K562 (cell line): ENCODE measurements at regions not wholly inside any gene's neighbourhood (a gene's known extent, or its start where the extent isn't known, plus 50 kb on each side); places are given as distances from the start of the nearest gene placed in this dataset.

ENCODE experiments used
- ATAC-seq: fragments of 200-7000 bp; cut with Tn5 transposase; 3 replicates; pipeline ENCODE4 v1.9.1; 2020; ENCODE audit warnings: moderate library complexity
- BruUV-seq: library from RNA; stranded (reverse); fragments of 400-500 nt; replicated peaks from 2 replicates; lab custom pipeline; 2021; lab: Mats Ljungman, UMichigan
- CTCF ChIA-PET: fragments of 300-600 bp; formaldehyde crosslinking; extraction: SDS; loops from one replicate; lab custom pipeline; 2021; ENCODE audit warnings: low intra/inter-chr PET ratio; lab: Yijun Ruan, JAX
- POLR2A ChIA-PET: fragments of 300-600, 350-650 bp; sonication (Branson Sonifier 250); formaldehyde crosslinking; extraction: SDS; loops from one replicate; lab custom pipeline; 2021; ENCODE audit warnings: antibody characterized with exemption, inconsistent platforms; lab: Yijun Ruan, JAX
- DNase-seq, 4 experiments: peaks; one replicate each; pipeline versions ENCODE4 v3.0.0 to v3.0.0-alpha.2; 2011 to 2018; ENCODE audit warnings: low spot score in 3 of 4, mixed read lengths in 3 of 4; ENCODE audit errors: extremely low read depth in 1 of 4
- FAIRE-seq: peaks from 2 replicates; lab custom pipeline; 2011; peaks lifted over from hg19 to GRCh38; lab: Jason Lieb, UNC
- H2AFZ ChIP-seq: 2 replicates; pipeline ENCODE4 v1.6.0; 2011; ENCODE audit warnings: low read depth, low read length, control low read depth, inconsistent platforms
- H3K27ac ChIP-seq: fragments of 200-600 bp; 3 replicates; pipeline ENCODE4 v1.8.0; 2011; ENCODE audit warnings: low read depth, mild to moderate bottlenecking, control low read depth, inconsistent platforms, low read length, moderate library complexity, mixed read lengths; ENCODE audit errors: extremely low read depth
- H3K27me3 ChIP-seq, 2 experiments: fragments of 300-600 bp in 1 of 2; 2 replicates in 1 of 2; 3 replicates in 1 of 2; pipeline versions ENCODE4 v1.6.0 to v1.8.0; 2011; ENCODE audit warnings: inconsistent platforms in 2 of 2, low read length in 2 of 2, mild to moderate bottlenecking in 1 of 2, mixed read lengths in 1 of 2, moderate library complexity in 1 of 2; ENCODE audit not compliant: control insufficient read depth in 2 of 2, insufficient read depth in 2 of 2
- H3K36me3 ChIP-seq: fragments of 300-600 bp; 3 replicates; pipeline ENCODE4 v1.8.0; 2011; ENCODE audit warnings: mild to moderate bottlenecking, low read length, inconsistent platforms; ENCODE audit not compliant: control insufficient read depth, insufficient read depth
- H3K4me1 ChIP-seq, 2 experiments: fragments of 200-600 bp in 1 of 2; replicated peaks in 1 of 2; 2 replicates in 1 of 2; 3 replicates in 1 of 2; pipeline versions ENCODE4 v1.5.1 to v1.8.0; 2011; ENCODE audit warnings: inconsistent platforms in 2 of 2, low read length in 2 of 2, mild to moderate bottlenecking in 1 of 2, mixed read lengths in 1 of 2, moderate library complexity in 1 of 2; ENCODE audit not compliant: control insufficient read depth in 2 of 2, insufficient read depth in 2 of 2
- H3K4me2 ChIP-seq: 2 replicates; pipeline ENCODE4 v1.6.1; 2011; ENCODE audit warnings: low read length, control low read depth, inconsistent platforms, mixed read lengths; ENCODE audit not compliant: insufficient read depth
- H3K4me3 ChIP-seq: fragments of 200-600 bp; sonication (generic), shearing (Covaris generic); 2 replicates; pipeline ENCODE4 v1.5.1; 2016; ENCODE audit warnings: control low read depth, inconsistent platforms
- H3K79me2 ChIP-seq: fragments of 200-600 bp; 3 replicates; pipeline ENCODE4 v1.8.0; 2011; ENCODE audit warnings: low read length, inconsistent platforms; ENCODE audit not compliant: control insufficient read depth, insufficient read depth
- H3K9ac ChIP-seq, 2 experiments: 2 replicates each; pipeline versions ENCODE4 v1.6.0 to v1.6.1; 2011; ENCODE audit warnings: low read depth in 2 of 2, low read length in 2 of 2, control low read depth in 1 of 2, inconsistent platforms in 1 of 2, mild to moderate bottlenecking in 1 of 2, mixed read lengths in 1 of 2; ENCODE audit not compliant: insufficient read depth in 1 of 2
- H3K9me1 ChIP-seq: one replicate; pipeline ENCODE4 v1.6.0; 2011; ENCODE audit warnings: inconsistent platforms, mild to moderate bottlenecking, low read length, moderate library complexity; ENCODE audit not compliant: control insufficient read depth, insufficient read depth
- H3K9me3 ChIP-seq: replicated peaks from 2 replicates; pipeline ENCODE4 v1.5.1; 2011; ENCODE audit warnings: low read depth, low read length, inconsistent platforms; ENCODE audit not compliant: control insufficient read depth, insufficient read depth
- H4K20me1 ChIP-seq: replicated peaks from 2 replicates; pipeline ENCODE4 v1.6.1; 2011; ENCODE audit warnings: low read length, inconsistent platforms, mixed read lengths; ENCODE audit not compliant: control insufficient read depth, insufficient read depth
- HOXB6 ChIP-seq: fragments of 250-450 bp; sonication (Bioruptor Pico); IDR thresholded peaks from 2 replicates; pipeline ENCODE4 v1.5.1; 2022; ENCODE audit warnings: mild to moderate bottlenecking, borderline replicate concordance
- KAT2B ChIP-seq: IDR thresholded peaks from one replicate; pipeline ENCODE4 v1.6.1; 2012; ENCODE audit warnings: low read depth, mild to moderate bottlenecking, control low read depth, inconsistent platforms, low read length, moderate library complexity
- MTA1 ChIP-seq: fragments of 450-650 bp; IDR thresholded peaks from 2 replicates; pipeline ENCODE4 v1.6.1; 2017; ENCODE audit warnings: borderline replicate concordance
- MYC ChIP-seq, 2 experiments: fragments of 250-450 bp in 1 of 2; sonication (Bioruptor Pico) in 1 of 2; IDR thresholded peaks; 2 replicates each; pipeline versions ENCODE4 v1.5.1 to v1.6.1; 2012 to 2021; ENCODE audit warnings: low read depth in 2 of 2, borderline replicate concordance in 1 of 2, improper control_type of control experiment in 1 of 2, low read length in 1 of 2, mild to moderate bottlenecking in 1 of 2, moderate library complexity in 1 of 2
- MYNN ChIP-seq, 2 experiments: sonication (generic); formaldehyde crosslinking in 1 of 2; IDR thresholded peaks; 2 replicates each; pipeline versions ENCODE4 v1.5.0 to v1.6.1; 2016 to 2020; ENCODE audit warnings: antibody characterized with exemption in 1 of 2, missing genetic modification reagents in 1 of 2
- NR0B1 ChIP-seq: fragments of 450-650 bp; IDR thresholded peaks from one replicate; pipeline ENCODE4 v1.6.1; 2018; ENCODE audit warnings: mild to moderate bottlenecking, moderate library complexity; ENCODE audit not compliant: partially characterized antibody
- RBM39 ChIP-seq: fragments of 200-400 bp; formaldehyde crosslinking; optimal IDR thresholded peaks from 2 replicates; pipeline ENCODE3; 2018; ENCODE audit warnings: low read depth, low read length
- TAF15 ChIP-seq: fragments of 200-400 bp; formaldehyde crosslinking; IDR thresholded peaks from 2 replicates; pipeline ENCODE4 v1.6.1; 2017; ENCODE audit warnings: mild to moderate bottlenecking, low read depth, low read length, moderate library complexity
- THRAP3 ChIP-seq: fragments of 450-650 bp; IDR thresholded peaks from 2 replicates; pipeline ENCODE4 v1.6.1; 2016; ENCODE audit warnings: mild to moderate bottlenecking, inconsistent platforms, borderline replicate concordance
- ZNF717 ChIP-seq: fragments of 250-450 bp; sonication (Bioruptor Pico); IDR thresholded peaks from 2 replicates; pipeline ENCODE4 v1.5.0; 2021
- WGBS: fragments of 100-300 bp; shearing (Covaris generic); methylation state at CpG from one replicate; pipeline ENCODE4 v1.1.6; 2016; ENCODE audit warnings: low coverage, mixed read lengths; ENCODE audit not compliant: insufficient coverage; ENCODE audit errors: missing lambda C conversion rate; 5-methylcytosine and 5-hydroxymethylcytosine counted together
- in situ Hi-C: fragments of 300-500 bp; cut with MboI; formaldehyde crosslinking; loops from 4 replicates; pipeline ENCODE4 v1.15.0; 2018; ENCODE audit warnings: inconsistent platforms, mixed read lengths
- intact Hi-C: fragments of 100-400 bp; cut with micrococcal nuclease; formaldehyde crosslinking; loops from 2 replicates; pipeline ENCODE4 v1.14.2; 2022
- TF ChIP-seq, protein P1 (sequence below): fragments of 450-650 bp; formaldehyde crosslinking; IDR thresholded peaks from 2 replicates; pipeline ENCODE4 v1.4.0; 2020; ENCODE audit warnings: mild to moderate bottlenecking, moderate library complexity
- TF ChIP-seq, protein P2 (sequence below): fragments of 200-800 bp; sonication (Bioruptor generic); IDR thresholded peaks from 2 replicates; pipeline ENCODE4 v1.6.1; 2017; ENCODE audit warnings: missing genetic modification characterization, missing compliant biosample characterization
- TF ChIP-seq, protein P3 (sequence below): fragments of 450-650 bp; IDR thresholded peaks from 2 replicates; pipeline ENCODE4 v1.6.1; 2014; ENCODE audit warnings: low read depth, mild to moderate bottlenecking, moderate library complexity, borderline replicate concordance
- TF ChIP-seq, protein P4 (sequence below): sonication (generic); formaldehyde crosslinking; IDR thresholded peaks from 2 replicates; pipeline ENCODE4 v1.8.0; 2022; ENCODE audit warnings: mild to moderate bottlenecking, missing genetic modification reagents

- TF ChIP-seq MTA1 (no peak), HOXB6 (CRISPR knock-in tag) (no peak), TAF15 (no peak)
- TF ChIP-seq, protein P1, sequence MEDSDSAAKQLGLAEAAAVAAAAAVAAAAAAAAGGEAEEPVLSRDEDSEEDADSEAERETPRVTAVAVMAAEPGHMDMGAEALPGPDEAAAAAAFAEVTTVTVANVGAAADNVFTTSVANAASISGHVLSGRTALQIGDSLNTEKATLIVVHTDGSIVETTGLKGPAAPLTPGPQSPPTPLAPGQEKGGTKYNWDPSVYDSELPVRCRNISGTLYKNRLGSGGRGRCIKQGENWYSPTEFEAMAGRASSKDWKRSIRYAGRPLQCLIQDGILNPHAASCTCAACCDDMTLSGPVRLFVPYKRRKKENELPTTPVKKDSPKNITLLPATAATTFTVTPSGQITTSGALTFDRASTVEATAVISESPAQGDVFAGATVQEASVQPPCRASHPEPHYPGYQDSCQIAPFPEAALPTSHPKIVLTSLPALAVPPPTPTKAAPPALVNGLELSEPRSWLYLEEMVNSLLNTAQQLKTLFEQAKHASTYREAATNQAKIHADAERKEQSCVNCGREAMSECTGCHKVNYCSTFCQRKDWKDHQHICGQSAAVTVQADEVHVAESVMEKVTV = no peak
Observed at GRCh38 chr10:90451283-90451682, 406.6 kb downstream of the HTR7 start (continued).

DNA sequence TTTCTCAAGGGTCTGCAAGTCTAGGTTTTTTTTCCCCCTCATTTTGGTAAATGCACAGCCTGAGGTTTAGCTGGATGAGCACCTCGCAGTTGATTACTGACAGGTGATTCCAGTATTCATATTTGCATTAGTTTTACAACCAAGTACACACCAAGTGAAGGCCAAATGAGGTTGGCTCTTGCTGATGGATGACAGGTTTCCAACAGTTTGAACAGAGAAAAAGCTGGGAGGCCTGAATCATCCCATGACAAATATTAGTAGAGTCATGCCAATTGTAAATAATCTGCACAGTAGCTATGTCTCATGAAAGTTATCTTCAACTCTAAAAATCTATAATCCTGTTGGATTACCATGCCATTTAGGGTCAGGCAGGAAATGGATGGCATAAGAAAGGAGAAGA lies 399.8 kb downstream of the HTR7 start:
- H3K9ac ChIP-seq = no peak overlapping the region
- no peak for DNase-seq
- intact Hi-C loops = no loop called here
- H3K36me3 ChIP-seq = no peaks in the 10 kb centered on the region
- no peaks in the 10 kb centered on the region for H3K9me1 ChIP-seq
- H4K20me1 ChIP-seq = no peaks in the 10 kb centered on the region
- H3K27me3 ChIP-seq = no peaks in the 10 kb centered on the region
- no peaks in the 10 kb centered on the region for H3K79me2 ChIP-seq
- no peak for FAIRE-seq
- ChIA-PET POLR2A (no interaction called here), CTCF (no interaction called here)
- H3K4me3 ChIP-seq = no peak overlapping the region
- no peak overlapping the region for H2AFZ ChIP-seq
- in situ Hi-C loops = no loop called here
- 0% methylated on average over 1 of the region's 1 CpG for WGBS
- H3K9me3 ChIP-seq = no peaks in the 10 kb centered on the region
- H3K4me2 ChIP-seq = no peak overlapping the region
- no peaks in the 10 kb centered on the region for H3K4me1 ChIP-seq
- no peak overlapping the region for H3K27ac ChIP-seq
- no TSS peak for BruUV-seq
- ATAC-seq = no peak
- TF ChIP-seq RBM39 (no peak), THRAP3 (no peak), NR0B1 (no peak), MYNN (IDR thresholded peaks at IDR 0.05) (no peak), MYNN (CRISPR knock-in tag; IDR thresholded peaks at IDR 0.05) (no peak), MYC (IDR thresholded peaks at IDR 0.05; ENCODE audit: low read depth, low read length) (no peak), MYC (CRISPR knock-in tag; IDR thresholded peaks at IDR 0.05; ENCODE audit: borderline replicate concordance, low read depth) (no peak), KAT2B (no peak), ZNF717 (CRISPR knock-in tag) (no peak)
- TF ChIP-seq, protein P2, sequence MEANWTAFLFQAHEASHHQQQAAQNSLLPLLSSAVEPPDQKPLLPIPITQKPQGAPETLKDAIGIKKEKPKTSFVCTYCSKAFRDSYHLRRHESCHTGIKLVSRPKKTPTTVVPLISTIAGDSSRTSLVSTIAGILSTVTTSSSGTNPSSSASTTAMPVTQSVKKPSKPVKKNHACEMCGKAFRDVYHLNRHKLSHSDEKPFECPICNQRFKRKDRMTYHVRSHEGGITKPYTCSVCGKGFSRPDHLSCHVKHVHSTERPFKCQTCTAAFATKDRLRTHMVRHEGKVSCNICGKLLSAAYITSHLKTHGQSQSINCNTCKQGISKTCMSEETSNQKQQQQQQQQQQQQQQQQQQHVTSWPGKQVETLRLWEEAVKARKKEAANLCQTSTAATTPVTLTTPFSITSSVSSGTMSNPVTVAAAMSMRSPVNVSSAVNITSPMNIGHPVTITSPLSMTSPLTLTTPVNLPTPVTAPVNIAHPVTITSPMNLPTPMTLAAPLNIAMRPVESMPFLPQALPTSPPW = no peak
- TF ChIP-seq, protein P3, sequence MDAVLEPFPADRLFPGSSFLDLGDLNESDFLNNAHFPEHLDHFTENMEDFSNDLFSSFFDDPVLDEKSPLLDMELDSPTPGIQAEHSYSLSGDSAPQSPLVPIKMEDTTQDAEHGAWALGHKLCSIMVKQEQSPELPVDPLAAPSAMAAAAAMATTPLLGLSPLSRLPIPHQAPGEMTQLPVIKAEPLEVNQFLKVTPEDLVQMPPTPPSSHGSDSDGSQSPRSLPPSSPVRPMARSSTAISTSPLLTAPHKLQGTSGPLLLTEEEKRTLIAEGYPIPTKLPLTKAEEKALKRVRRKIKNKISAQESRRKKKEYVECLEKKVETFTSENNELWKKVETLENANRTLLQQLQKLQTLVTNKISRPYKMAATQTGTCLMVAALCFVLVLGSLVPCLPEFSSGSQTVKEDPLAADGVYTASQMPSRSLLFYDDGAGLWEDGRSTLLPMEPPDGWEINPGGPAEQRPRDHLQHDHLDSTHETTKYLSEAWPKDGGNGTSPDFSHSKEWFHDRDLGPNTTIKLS = no peak
- TF ChIP-seq, protein P4, sequence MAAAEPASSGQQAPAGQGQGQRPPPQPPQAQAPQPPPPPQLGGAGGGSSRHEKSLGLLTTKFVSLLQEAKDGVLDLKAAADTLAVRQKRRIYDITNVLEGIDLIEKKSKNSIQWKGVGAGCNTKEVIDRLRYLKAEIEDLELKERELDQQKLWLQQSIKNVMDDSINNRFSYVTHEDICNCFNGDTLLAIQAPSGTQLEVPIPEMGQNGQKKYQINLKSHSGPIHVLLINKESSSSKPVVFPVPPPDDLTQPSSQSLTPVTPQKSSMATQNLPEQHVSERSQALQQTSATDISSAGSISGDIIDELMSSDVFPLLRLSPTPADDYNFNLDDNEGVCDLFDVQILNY (CRISPR knock-in tag) = no peak
